ENCODE measurements at regions not wholly inside any gene's neighbourhood (a gene's known extent, or its start where the extent isn't known, plus 50 kb on each side); places are given as distances from the start of the nearest gene placed in this dataset.

- H3K27ac ChIP-seq = no peak overlapping the region
- H3K36me3 ChIP-seq = no peaks in the 10 kb centered on the region
- H3K9me3 ChIP-seq = no peaks in the 10 kb centered on the region
- WGBS, 3 donors = 39 to 44% (median 43%) methylated on average over 17 of the region's 17 CpGs
- peak in 4 of 5 donors; percentile 11 to 47 (median 25) for DNase-seq
- no peaks in the 10 kb centered on the region for H3K27me3 ChIP-seq
- H3K4me1 ChIP-seq (ENCODE audit: insufficient read depth) = no peaks in the 10 kb centered on the region
- intact Hi-C loops (cut with DNase I) = no loop called here
- TF ChIP-seq POLR2A (IDR thresholded peaks at IDR 0.05) (no peak), EP300 (IDR thresholded peaks at IDR 0.05) (no peak), CTCF (IDR thresholded peaks at IDR 0.05) (no peak)
- no peak overlapping the region for H3K4me3 ChIP-seq
Observed at GRCh38 chr4:89640620-89641366, 196.2 kb downstream of the SNCA start.

GRCh38 chr4:89639395-89639794 lies 197.6 kb downstream of the SNCA start:
- TF ChIP-seq CTCF (IDR thresholded peaks at IDR 0.05) = no peak
- TF ChIP-seq EP300 (IDR thresholded peaks at IDR 0.05) = no peak
- TF ChIP-seq POLR2A (IDR thresholded peaks at IDR 0.05) = no peak
- intact Hi-C loops (cut with DNase I) = no loop called here
- H3K27me3 ChIP-seq = no peaks in the 10 kb centered on the region
- 73 to 82% (median 77%) methylated on average over 2 of the region's 2 CpGs for WGBS, 3 donors
- no peak overlapping the region for H3K4me3 ChIP-seq
- no peaks in the 10 kb centered on the region for H3K9me3 ChIP-seq
- DNase-seq = no peak
- H3K4me1 ChIP-seq (ENCODE audit: insufficient read depth) = no peaks in the 10 kb centered on the region
- no peaks in the 10 kb centered on the region for H3K36me3 ChIP-seq
- H3K27ac ChIP-seq = no peak overlapping the region

GRCh38 chr4:89625599-89626293 lies 211.2 kb downstream of the SNCA start:
- H3K36me3 ChIP-seq = no peaks in the 10 kb centered on the region
- no peaks in the 10 kb centered on the region for H3K9me3 ChIP-seq
- no peaks in the 10 kb centered on the region for H3K4me1 ChIP-seq (ENCODE audit: insufficient read depth)
- no peak for TF ChIP-seq CTCF (IDR thresholded peaks at IDR 0.05)
- TF ChIP-seq EP300 (IDR thresholded peaks at IDR 0.05) = no peak
- TF ChIP-seq POLR2A (IDR thresholded peaks at IDR 0.05) = no peak
- no peak for DNase-seq
- no peak overlapping the region for H3K4me3 ChIP-seq
- intact Hi-C loops (cut with DNase I) = no loop called here
- WGBS, 3 donors = 5 to 26% (median 11%) methylated on average over 1 of the region's 1 CpG
- H3K27ac ChIP-seq = no peak overlapping the region
- no peaks in the 10 kb centered on the region for H3K27me3 ChIP-seq

DNA sequence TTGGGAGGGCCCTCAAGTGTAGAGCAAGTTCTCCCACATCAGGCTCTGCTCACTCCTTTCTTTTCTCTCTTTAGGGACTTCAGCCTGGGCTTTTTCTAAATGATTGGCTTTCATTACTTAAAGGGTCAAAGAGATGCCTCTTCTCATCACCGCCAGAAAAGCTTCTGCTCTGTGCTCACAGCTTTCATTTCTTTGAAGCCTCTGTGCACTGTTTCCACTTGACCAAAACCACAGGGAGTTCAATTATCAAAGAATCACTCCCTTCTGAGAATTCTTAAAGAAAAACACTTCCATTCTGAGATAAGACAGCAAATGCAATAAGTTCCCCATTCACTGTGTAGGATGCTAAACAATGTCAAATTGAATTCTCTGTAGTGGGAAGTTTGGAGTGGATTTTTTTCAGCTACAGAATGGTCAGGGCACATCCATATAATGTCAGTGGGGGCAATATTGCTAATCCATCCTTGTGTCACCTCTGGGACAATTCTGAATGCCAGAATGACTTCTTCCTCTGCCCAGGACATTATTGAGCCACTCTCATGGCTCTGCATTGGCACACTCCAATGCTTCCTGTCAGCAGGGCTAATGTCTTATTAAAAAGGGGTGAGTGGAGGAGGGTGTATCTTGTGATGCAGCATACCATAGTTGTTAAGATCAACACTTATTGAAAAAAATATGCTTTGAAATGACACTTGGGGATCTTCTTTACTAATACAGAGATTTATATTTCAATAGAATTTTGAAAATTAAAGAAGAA lies 217.6 kb downstream of the SNCA start:
- no peaks in the 10 kb centered on the region for H3K4me1 ChIP-seq (ENCODE audit: insufficient read depth)
- no peak overlapping the region for H3K27ac ChIP-seq
- WGBS, 3 donors = 26 to 60% (median 59%) methylated on average over 1 of the region's 1 CpG
- H3K36me3 ChIP-seq = no peaks in the 10 kb centered on the region
- DNase-seq = no peak
- H3K9me3 ChIP-seq = no peaks in the 10 kb centered on the region
- intact Hi-C loops (cut with DNase I) = no loop called here
- H3K27me3 ChIP-seq = no peaks in the 10 kb centered on the region
- TF ChIP-seq POLR2A (IDR thresholded peaks at IDR 0.05) = no peak
- TF ChIP-seq CTCF (IDR thresholded peaks at IDR 0.05) = no peak
- no peak for TF ChIP-seq EP300 (IDR thresholded peaks at IDR 0.05)
- no peak overlapping the region for H3K4me3 ChIP-seq

Data from ovary (tissue), 7 donors.